HL-60 (cell line): ENCODE measurements at regions not wholly inside any gene's neighbourhood (a gene's known extent, or its start where the extent isn't known, plus 50 kb on each side); places are given as distances from the start of the nearest gene placed in this dataset.

Source experiments
- GABPA ChIP-seq: IDR thresholded peaks from 2 replicates; pipeline ENCODE4 v1.6.1; 2012; ENCODE audit warnings: low read depth
- POLR2AphosphoS5 ChIP-seq: IDR thresholded peaks from 2 replicates; pipeline ENCODE4 v1.6.1; 2012; ENCODE audit warnings: low read depth
- REST ChIP-seq: IDR thresholded peaks from 2 replicates; pipeline ENCODE4 v1.6.1; 2012; ENCODE audit warnings: low read depth; ENCODE audit not compliant: insufficient replicate concordance
- SPI1 ChIP-seq: IDR thresholded peaks from 2 replicates; pipeline ENCODE4 v1.6.1; 2012; ENCODE audit warnings: low read depth, mild to moderate bottlenecking, borderline replicate concordance
- TF ChIP-seq, protein P1 (sequence below): IDR thresholded peaks from one replicate; pipeline ENCODE4 v1.5.1; 2011; ENCODE audit warnings: low read length, control low read depth, inconsistent platforms; ENCODE audit not compliant: insufficient read depth

DNA sequence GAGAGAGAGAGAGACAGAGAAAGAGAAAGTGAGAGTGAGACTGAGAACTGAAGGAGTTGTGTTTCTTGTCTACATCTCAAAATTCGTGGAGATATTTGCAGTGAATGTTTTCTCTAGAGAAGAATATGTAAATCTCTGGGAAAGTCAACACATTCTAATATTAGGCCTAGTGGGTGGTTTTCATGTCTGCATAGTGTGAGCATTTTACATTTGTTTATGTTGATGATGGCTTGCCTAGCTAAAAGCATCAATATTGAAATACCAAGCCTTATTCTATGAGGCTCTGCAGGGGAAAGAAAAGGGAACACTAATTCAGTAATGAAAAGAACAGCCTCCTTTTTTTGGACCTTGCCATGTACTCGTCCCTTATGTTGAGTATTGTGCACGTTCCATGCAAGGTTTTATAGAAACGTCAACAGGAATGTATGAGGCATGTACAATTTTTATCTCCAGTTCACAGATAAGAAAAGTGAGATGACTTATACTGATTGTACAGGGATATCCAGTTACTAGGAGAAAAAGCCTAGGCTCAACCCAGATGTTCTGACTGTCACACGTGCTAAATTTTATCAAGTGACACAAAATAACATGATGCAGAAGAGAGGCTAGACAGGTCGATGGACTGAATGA lies 1288.9 kb upstream of the SLC10A2 start:
- TF ChIP-seq, protein P1, sequence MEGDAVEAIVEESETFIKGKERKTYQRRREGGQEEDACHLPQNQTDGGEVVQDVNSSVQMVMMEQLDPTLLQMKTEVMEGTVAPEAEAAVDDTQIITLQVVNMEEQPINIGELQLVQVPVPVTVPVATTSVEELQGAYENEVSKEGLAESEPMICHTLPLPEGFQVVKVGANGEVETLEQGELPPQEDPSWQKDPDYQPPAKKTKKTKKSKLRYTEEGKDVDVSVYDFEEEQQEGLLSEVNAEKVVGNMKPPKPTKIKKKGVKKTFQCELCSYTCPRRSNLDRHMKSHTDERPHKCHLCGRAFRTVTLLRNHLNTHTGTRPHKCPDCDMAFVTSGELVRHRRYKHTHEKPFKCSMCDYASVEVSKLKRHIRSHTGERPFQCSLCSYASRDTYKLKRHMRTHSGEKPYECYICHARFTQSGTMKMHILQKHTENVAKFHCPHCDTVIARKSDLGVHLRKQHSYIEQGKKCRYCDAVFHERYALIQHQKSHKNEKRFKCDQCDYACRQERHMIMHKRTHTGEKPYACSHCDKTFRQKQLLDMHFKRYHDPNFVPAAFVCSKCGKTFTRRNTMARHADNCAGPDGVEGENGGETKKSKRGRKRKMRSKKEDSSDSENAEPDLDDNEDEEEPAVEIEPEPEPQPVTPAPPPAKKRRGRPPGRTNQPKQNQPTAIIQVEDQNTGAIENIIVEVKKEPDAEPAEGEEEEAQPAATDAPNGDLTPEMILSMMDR, result no peak
- TF ChIP-seq POLR2AphosphoS5, result no peak
- TF ChIP-seq REST, result no peak
- TF ChIP-seq GABPA, result no peak
- no peak for TF ChIP-seq SPI1
